Stomach (tissue), 8 donors: ENCODE measurements at regions not wholly inside any gene's neighbourhood (a gene's known extent, or its start where the extent isn't known, plus 50 kb on each side); places are given as distances from the start of the nearest gene placed in this dataset.

Experiments used
- DNase-seq, 2 donors: peaks; one replicate each; pipeline versions ENCODE4 v3.0.0 to v3.0.0-alpha.2; 2013 to 2019
- H3K27ac ChIP-seq, 5 donors: fragments of 200-600 bp in 4 of 5; sonication (generic) in 4 of 5; one replicate each; pipeline ENCODE4 v1.5.1; 2013 to 2019; ENCODE audit warnings: mild to moderate bottlenecking in 1 of 5, moderate library complexity in 1 of 5
- H3K27me3 ChIP-seq, 3 donors: fragments of 200-600 bp; sonication (generic); one replicate each; pipeline ENCODE4 v1.5.1; 2017 to 2019; ENCODE audit warnings: mixed run types in 1 of 3
- H3K36me3 ChIP-seq, 4 donors: fragments of 200-600 bp; sonication (generic); 1 replicate in 3 of 4; 2 replicates in 1 of 4; pipeline ENCODE4 v1.5.1; 2016 to 2019
- H3K4me1 ChIP-seq, 4 donors: fragments of 200-600 bp; sonication (generic); one replicate each; pipeline ENCODE4 v1.5.1; 2016 to 2019
- H3K4me3 ChIP-seq, 4 donors: fragments of 200-600 bp; sonication (generic) in 3 of 4; one replicate each; pipeline ENCODE4 v1.5.1; 2016 to 2019; ENCODE audit warnings: mild to moderate bottlenecking in 1 of 4
- H3K9me3 ChIP-seq, 4 donors: fragments of 200-600 bp; sonication (generic); one replicate each; pipeline ENCODE4 v1.5.1; 2016 to 2019
- EP300 ChIP-seq: sonication (generic); formaldehyde crosslinking; IDR thresholded peaks from one replicate; pipeline ENCODE4 v1.6.1; 2017; ENCODE audit warnings: antibody characterized with exemption
- POLR2A ChIP-seq, 4 donors: fragments of 450-650 bp; IDR thresholded peaks; one replicate each; pipeline ENCODE4 v1.6.1; 2016; ENCODE audit warnings: antibody characterized with exemption in 4 of 4, control low read depth in 2 of 4, mild to moderate bottlenecking in 1 of 4, moderate library complexity in 1 of 4
- POLR2AphosphoS5 ChIP-seq, 3 donors: sonication (generic); formaldehyde crosslinking; IDR thresholded peaks; one replicate each; pipeline ENCODE4 v1.6.1; 2016; ENCODE audit warnings: antibody characterized with exemption in 3 of 3
- WGBS, 5 donors: extraction: QIAGEN DNeasy Blood & Tissue Kit in 3 of 5; methylation state at CpG; one replicate each; pipeline versions ENCODE4 v1.1.5 to v1.1.7; 2013 to 2018; 5-methylcytosine and 5-hydroxymethylcytosine counted together
- intact Hi-C: fragments of 100-400 bp; cut with DNase I; formaldehyde crosslinking; loops from one replicate; pipeline ENCODE4 v1.15.1; 2023; ENCODE audit warnings: low total_unique reads
- TF ChIP-seq, protein P1 (sequence below), 7 experiments: fragments of 450-650 bp in 4 of 7; fragments of 200-600 bp in 3 of 7; sonication (generic) in 3 of 7; IDR thresholded peaks; one replicate each; pipeline ENCODE4 v1.5.1; 2016 to 2019; ENCODE audit warnings: antibody characterized with exemption in 7 of 7, control low read depth in 2 of 7, mild to moderate bottlenecking in 1 of 7
- donor health status: healthy with polysubstance abuse.
- donor health status: Bipolar disorder and iron deficiency.
- donor health status: healthy.

DNA sequence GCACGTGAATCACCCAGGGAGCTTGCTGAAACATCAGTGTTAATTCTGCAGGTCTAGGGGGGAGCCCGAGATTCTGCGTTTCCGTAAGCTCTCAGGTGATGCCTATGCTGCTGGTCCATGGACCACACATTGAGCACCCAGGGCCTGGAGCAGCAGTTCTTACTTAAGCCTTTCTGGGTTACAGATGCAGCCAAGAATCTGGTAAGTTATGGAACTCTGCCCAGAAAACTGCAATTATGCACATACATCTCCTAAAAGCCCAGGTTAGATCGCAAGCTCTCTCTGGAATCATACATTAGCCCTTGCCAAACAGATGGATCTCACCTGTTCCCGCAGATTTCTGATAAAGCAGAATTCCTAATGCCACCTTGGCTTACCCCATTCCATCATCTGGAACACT lies 265.9 kb upstream of the SALL1 start:
- TF ChIP-seq POLR2A (IDR thresholded peaks at IDR 0.05) (no peak), EP300 (no peak), POLR2AphosphoS5 (IDR thresholded peaks at IDR 0.05) (no peak)
- TF ChIP-seq, protein P1, sequence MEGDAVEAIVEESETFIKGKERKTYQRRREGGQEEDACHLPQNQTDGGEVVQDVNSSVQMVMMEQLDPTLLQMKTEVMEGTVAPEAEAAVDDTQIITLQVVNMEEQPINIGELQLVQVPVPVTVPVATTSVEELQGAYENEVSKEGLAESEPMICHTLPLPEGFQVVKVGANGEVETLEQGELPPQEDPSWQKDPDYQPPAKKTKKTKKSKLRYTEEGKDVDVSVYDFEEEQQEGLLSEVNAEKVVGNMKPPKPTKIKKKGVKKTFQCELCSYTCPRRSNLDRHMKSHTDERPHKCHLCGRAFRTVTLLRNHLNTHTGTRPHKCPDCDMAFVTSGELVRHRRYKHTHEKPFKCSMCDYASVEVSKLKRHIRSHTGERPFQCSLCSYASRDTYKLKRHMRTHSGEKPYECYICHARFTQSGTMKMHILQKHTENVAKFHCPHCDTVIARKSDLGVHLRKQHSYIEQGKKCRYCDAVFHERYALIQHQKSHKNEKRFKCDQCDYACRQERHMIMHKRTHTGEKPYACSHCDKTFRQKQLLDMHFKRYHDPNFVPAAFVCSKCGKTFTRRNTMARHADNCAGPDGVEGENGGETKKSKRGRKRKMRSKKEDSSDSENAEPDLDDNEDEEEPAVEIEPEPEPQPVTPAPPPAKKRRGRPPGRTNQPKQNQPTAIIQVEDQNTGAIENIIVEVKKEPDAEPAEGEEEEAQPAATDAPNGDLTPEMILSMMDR (IDR thresholded peaks at IDR 0.05): no peak
- Histone ChIP-seq H3K4me1 (no peaks in the 10 kb centered on the region), H3K27ac (no peak overlapping the region), H3K27me3 (peaks cover 0 to 5% (median 0%) of the 10 kb centered on the region in 3 donors), H3K36me3 (no peaks in the 10 kb centered on the region), H3K9me3 (no peaks in the 10 kb centered on the region), H3K4me3 (no peak overlapping the region)
- intact Hi-C loops: no loop called here
- 50 to 76% (median 70%) methylated on average over 5 to 6 of the region's 6 CpGs for WGBS, 5 donors
- peak in 1 of 2 donors; percentile 32 for DNase-seq

DNA sequence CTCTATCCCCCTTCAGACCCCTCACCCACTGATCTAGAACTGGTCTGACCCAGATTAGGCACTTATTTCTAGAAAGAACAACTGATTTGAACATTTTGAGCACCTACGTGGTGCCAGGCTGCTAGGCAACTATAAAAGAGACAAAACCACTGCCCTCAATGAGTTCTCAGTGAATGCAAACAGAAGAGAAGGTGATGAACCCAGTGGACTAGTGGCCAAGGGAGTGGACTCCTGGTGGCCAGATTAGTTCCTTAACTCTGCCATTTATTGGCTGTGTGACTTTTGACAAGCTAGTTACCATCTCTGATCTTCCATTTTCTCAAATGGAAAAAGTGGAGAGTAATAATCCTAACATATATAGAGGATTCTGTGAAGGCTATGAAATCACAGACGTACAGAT lies 259.1 kb upstream of the SALL1 start:
- no peaks in the 10 kb centered on the region for H3K9me3 ChIP-seq
- H3K27ac ChIP-seq: no peak overlapping the region
- H3K27me3 ChIP-seq: no peaks in the 10 kb centered on the region
- no peak for DNase-seq
- H3K4me1 ChIP-seq: no peaks in the 10 kb centered on the region
- WGBS, 5 donors: 63 to 81% (median 77%) methylated on average over 2 of the region's 2 CpGs
- H3K36me3 ChIP-seq: no peaks in the 10 kb centered on the region
- H3K4me3 ChIP-seq: no peak overlapping the region
- intact Hi-C loops: no loop called here
- TF ChIP-seq EP300 (no peak), POLR2AphosphoS5 (IDR thresholded peaks at IDR 0.05) (no peak), POLR2A (IDR thresholded peaks at IDR 0.05) (no peak)
- TF ChIP-seq, protein P1 (IDR thresholded peaks at IDR 0.05): no peak

DNA sequence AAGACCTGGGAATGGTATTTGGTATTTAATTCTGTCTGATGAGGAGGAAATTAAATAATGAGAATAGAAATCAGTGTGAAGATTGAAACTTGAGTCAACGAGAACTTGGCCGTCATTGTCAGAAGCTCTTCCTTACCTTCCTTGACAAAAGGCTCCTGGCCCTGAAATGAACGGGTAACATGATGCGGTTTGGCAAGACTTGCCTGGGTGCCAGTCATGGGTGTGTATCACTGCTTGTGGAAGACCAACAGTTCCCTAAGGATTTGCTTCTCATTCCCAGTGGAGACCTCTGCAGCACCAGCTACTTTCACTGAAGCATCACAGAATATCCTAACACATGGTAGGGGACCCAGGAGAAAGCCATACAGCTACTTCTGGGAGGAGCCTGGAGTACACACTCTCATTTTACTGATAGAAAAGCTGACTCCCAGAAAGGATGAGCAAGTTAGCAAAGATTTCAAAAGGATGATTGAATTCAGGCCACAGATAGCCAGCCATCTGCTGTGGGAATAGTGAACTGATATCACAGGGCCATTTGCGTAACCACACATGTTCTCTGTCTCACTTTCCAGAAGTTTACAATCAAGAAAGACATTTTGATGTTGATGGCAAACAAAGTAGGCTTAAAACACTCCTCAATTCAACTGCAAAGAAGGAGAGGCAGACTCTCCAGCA lies 258.1 kb upstream of the SALL1 start:
- Histone ChIP-seq H3K9me3 (no peaks in the 10 kb centered on the region), H3K4me3 (no peak overlapping the region), H3K36me3 (no peaks in the 10 kb centered on the region), H3K4me1 (no peaks in the 10 kb centered on the region), H3K27me3 (no peaks in the 10 kb centered on the region), H3K27ac (no peak overlapping the region)
- intact Hi-C loops: no loop called here
- WGBS, 5 donors: 78 to 92% (median 89%) methylated on average over 5 of the region's 5 CpGs
- DNase-seq: no peak
- no peak for TF ChIP-seq POLR2A (IDR thresholded peaks at IDR 0.05)
- TF ChIP-seq POLR2AphosphoS5 (IDR thresholded peaks at IDR 0.05): no peak
- no peak for TF ChIP-seq EP300
- TF ChIP-seq, protein P1 (IDR thresholded peaks at IDR 0.05): no peak

- DNase-seq: peak in 1 of 2 donors; percentile 29
- intact Hi-C loops: no loop called here
- WGBS, 5 donors: 24 to 31% (median 27%) methylated on average over 4 of the region's 4 CpGs
- Histone ChIP-seq H3K27me3 (no peaks in the 10 kb centered on the region), H3K9me3 (no peaks in the 10 kb centered on the region), H3K36me3 (no peaks in the 10 kb centered on the region), H3K4me3 (no peak overlapping the region), H3K27ac (no peak overlapping the region), H3K4me1 (no peaks in the 10 kb centered on the region)
- TF ChIP-seq POLR2A (IDR thresholded peaks at IDR 0.05): no peak
- TF ChIP-seq, protein P1 (IDR thresholded peaks at IDR 0.05): no peak
- no peak for TF ChIP-seq EP300
- no peak for TF ChIP-seq POLR2AphosphoS5 (IDR thresholded peaks at IDR 0.05)
Measured at GRCh38 chr16:51408357-51408756, 257.3 kb upstream of the SALL1 start.
